Subcutaneous abdominal adipose tissue (tissue), 5 donors: ENCODE measurements at regions not wholly inside any gene's neighbourhood (a gene's known extent, or its start where the extent isn't known, plus 50 kb on each side); places are given as distances from the start of the nearest gene placed in this dataset.
"Not testable (repeated sequence)": the region's sequence is repeated elsewhere in the genome, so short reads cannot be mapped to it uniquely, and the experiment has no call there.

Source experiments
- H3K27ac ChIP-seq: one replicate; pipeline ENCODE4 v1.7.0; 2013; ENCODE audit warnings: low read depth, mild to moderate bottlenecking, inconsistent platforms, low read length, moderate library complexity
- H3K27me3 ChIP-seq, 5 donors: one replicate each; pipeline ENCODE4 v1.7.0; 2013; ENCODE audit warnings: low read length in 5 of 5, inconsistent platforms in 1 of 5; ENCODE audit not compliant: control insufficient read depth in 5 of 5, insufficient read depth in 4 of 5
- H3K36me3 ChIP-seq, 5 donors: one replicate each; pipeline ENCODE4 v1.7.0; 2013; ENCODE audit warnings: low read length in 5 of 5; ENCODE audit not compliant: control insufficient read depth in 5 of 5, insufficient read depth in 5 of 5
- H3K4me1 ChIP-seq, 5 donors: one replicate each; pipeline ENCODE4 v1.7.0; 2013; ENCODE audit warnings: low read length in 5 of 5, mild to moderate bottlenecking in 3 of 5, moderate library complexity in 1 of 5; ENCODE audit not compliant: control insufficient read depth in 5 of 5, insufficient read depth in 5 of 5
- H3K4me3 ChIP-seq, 5 donors: one replicate each; pipeline ENCODE4 v1.7.0; 2013; ENCODE audit warnings: low read length in 5 of 5, low read depth in 1 of 5
- H3K9ac ChIP-seq, 5 donors: one replicate each; pipeline ENCODE4 v1.7.0; 2013; ENCODE audit warnings: low read length in 5 of 5, mild to moderate bottlenecking in 4 of 5, moderate library complexity in 3 of 5
- H3K9me3 ChIP-seq, 5 donors: one replicate each; pipeline ENCODE4 v1.7.0; 2013; ENCODE audit warnings: low read length in 5 of 5; ENCODE audit not compliant: control insufficient read depth in 5 of 5
- donor health status: healthy.
- donor health status: healthy.
- donor health status: healthy.
- donor health status: healthy.
- donor health status: healthy.

DNA sequence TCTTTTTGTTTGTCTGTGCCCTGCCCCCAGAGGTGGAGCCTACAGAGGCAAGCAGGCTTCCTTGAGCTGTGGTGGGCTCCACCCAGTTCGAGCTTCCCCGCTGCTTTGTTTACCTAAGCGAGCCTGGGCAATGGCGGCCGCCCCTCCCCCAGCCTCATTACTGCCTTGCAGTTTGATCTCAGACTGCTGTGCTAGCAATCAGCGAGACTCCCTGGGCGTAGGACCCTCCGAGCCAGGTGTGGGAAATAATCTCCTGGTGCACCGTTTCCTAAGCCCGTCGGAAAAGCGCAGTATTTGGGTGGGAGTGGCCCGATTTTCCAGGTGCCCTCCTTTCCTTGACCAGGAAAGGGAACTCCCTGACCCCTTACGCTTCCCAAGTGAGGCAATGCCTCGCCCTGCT is 78.6 kb upstream of the HAND2 start:
- H3K36me3 ChIP-seq, H3K27ac ChIP-seq, H3K4me1 ChIP-seq, H3K9me3 ChIP-seq, H3K27me3 ChIP-seq, H3K4me3 ChIP-seq, H3K9ac ChIP-seq: not testable (repeated sequence)

DNA sequence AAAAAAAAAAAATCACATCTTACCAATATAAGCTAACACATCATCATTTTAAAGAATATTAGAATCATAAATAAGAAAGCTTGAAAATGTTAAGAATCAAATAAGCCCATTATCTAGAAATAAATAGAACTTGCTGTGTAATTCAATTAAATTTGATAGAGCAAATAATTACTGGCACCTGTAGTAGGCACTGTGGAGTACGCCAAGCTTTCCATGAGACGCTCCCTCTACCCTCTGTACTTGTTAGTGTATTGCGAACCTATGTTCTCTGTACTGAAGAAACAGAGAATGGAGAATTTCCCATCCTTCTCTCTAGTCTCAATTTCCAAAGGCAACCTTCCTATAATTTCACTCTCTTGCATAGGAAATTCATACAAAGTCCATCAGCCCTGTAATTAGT is 61.7 kb upstream of the HAND2 start:
- H3K36me3 ChIP-seq = no peaks in the 10 kb centered on the region
- H3K9ac ChIP-seq = no peak overlapping the region
- no peaks in the 10 kb centered on the region for H3K27me3 ChIP-seq
- no peak overlapping the region for H3K4me3 ChIP-seq
- no peak overlapping the region for H3K27ac ChIP-seq
- H3K4me1 ChIP-seq = no peaks in the 10 kb centered on the region
- H3K9me3 ChIP-seq = no peaks in the 10 kb centered on the region

DNA sequence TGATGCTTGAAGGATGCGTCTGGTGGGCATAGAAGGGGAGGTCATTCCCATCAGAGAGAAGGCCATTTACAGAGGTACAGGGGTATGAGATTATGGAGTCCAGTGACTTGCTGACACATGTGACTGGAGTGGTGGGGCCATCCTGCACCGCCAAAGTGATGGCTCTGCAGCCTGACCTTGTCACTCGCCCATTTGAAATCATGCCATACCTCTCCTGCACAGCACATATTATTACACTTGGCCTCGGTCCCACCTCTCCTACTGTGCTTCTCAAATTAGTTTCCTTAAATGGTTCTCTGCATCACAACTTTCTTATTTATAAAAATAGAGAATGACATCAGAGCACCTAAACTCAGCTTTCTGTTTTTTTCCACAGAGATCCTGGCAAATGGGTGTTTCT is 60.7 kb upstream of the HAND2 start:
- Histone ChIP-seq H3K36me3 (no peaks in the 10 kb centered on the region), H3K27me3 (no peaks in the 10 kb centered on the region), H3K4me3 (no peak overlapping the region), H3K27ac (no peak overlapping the region), H3K9me3 (no peaks in the 10 kb centered on the region), H3K4me1 (no peaks in the 10 kb centered on the region), H3K9ac (no peak overlapping the region)

DNA sequence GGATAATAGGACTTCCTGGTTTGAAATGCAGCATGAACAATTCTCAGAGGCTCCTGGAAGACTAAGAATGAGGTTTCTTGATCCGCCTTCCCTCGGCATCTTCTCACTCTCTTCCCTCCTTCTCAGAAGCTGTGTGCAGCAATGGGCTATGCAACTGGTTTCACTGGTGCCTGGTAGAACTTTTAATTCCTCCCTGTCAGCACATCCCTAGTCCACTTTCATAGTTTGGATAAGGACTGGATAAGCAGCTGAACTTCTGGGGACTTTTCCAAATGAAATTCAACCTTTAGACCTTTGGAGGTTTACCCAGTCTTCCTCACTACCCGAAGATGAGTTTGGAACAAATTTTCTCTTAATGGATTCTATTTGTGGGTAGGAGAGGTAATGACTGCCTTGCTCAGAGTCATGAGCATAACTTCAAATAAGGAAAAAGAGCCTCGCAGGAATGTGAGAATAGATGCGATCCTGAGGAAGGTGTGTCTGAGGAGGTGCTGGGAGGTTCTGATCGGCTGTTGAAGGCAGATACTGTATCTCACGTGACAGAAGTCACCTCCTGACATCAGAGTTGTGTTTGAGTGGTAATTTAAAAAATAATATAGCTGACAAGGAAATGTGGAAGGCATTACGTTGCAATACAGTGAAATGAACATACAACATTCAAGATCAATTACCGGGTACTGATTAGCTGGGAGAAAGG is 56.0 kb upstream of the HAND2 start:
- Histone ChIP-seq H3K27ac (no peak overlapping the region), H3K9ac (no peak overlapping the region), H3K27me3 (peaks cover 0 to 2% (median 0%) of the 10 kb centered on the region in 5 donors), H3K4me3 (no peak overlapping the region), H3K4me1 (no peaks in the 10 kb centered on the region), H3K9me3 (no peaks in the 10 kb centered on the region), H3K36me3 (no peaks in the 10 kb centered on the region)

DNA sequence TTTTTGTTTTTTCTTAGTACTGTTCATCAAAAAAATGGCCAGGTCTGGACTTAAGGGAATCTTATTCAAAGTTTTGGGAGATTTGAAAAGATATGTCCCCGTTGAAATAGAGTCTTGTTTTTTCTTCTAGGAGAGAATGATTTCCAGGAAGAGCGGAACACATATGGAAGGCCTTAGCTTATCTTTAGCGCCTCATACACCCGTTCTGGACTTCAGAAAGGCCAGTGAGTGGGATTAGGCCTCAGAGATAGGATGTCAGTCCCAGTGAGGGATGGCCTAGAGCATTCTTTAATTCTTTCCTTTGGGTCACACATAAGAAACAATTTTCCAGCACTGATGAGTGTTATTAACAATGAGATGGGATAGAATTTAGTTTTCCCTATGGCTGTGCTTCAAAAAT is 54.5 kb upstream of the HAND2 start:
- no peaks in the 10 kb centered on the region for H3K4me1 ChIP-seq
- H3K36me3 ChIP-seq = no peaks in the 10 kb centered on the region
- peaks cover 0 to 2% (median 0%) of the 10 kb centered on the region in 5 donors for H3K27me3 ChIP-seq
- no peaks in the 10 kb centered on the region for H3K9me3 ChIP-seq
- no peak overlapping the region for H3K27ac ChIP-seq
- H3K9ac ChIP-seq = no peak overlapping the region
- no peak overlapping the region for H3K4me3 ChIP-seq
